ENCODE measurements at regions not wholly inside any gene's neighbourhood (a gene's known extent, or its start where the extent isn't known, plus 50 kb on each side); places are given as distances from the start of the nearest gene placed in this dataset.

GRCh38 chr5:38070304-38070950, 187.9 kb upstream of the EGFLAM start:
- no peak for TF ChIP-seq CTCF (IDR thresholded peaks at IDR 0.05)
- no peak for TF ChIP-seq POLR2AphosphoS5 (IDR thresholded peaks at IDR 0.05)
